GM20431 (cell line): ENCODE measurements at regions not wholly inside any gene's neighbourhood (a gene's known extent, or its start where the extent isn't known, plus 50 kb on each side); places are given as distances from the start of the nearest gene placed in this dataset.

ENCODE experiments used
- in situ Hi-C: fragments of 300-500 bp; cut with MseI, MboI; formaldehyde crosslinking; loops from one replicate; pipeline ENCODE4 v1.15.0; 2020; ENCODE audit warnings: low sequenced_read_pairs; ENCODE audit not compliant: unreplicated experiment

DNA sequence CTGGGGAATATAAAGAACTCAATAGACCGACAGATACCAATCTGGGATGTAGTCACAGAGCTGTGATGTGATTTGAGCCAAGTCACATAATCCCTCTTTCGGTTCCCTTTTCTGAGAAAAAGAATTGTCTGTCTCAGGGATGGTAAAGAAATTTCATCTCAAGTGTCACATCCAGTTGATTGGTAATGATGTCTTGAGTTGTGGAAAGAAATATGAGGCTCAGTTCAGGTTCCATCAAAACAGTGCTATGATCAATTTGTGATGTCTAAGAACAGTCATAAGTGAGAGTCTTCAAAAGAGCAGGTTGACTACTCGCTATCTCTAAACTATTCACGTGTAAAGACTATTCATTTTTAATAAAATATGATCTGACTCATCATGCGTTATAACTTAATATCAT, 223.3 kb downstream of the METTL4 start:
- in situ Hi-C loops, result no loop called here

DNA sequence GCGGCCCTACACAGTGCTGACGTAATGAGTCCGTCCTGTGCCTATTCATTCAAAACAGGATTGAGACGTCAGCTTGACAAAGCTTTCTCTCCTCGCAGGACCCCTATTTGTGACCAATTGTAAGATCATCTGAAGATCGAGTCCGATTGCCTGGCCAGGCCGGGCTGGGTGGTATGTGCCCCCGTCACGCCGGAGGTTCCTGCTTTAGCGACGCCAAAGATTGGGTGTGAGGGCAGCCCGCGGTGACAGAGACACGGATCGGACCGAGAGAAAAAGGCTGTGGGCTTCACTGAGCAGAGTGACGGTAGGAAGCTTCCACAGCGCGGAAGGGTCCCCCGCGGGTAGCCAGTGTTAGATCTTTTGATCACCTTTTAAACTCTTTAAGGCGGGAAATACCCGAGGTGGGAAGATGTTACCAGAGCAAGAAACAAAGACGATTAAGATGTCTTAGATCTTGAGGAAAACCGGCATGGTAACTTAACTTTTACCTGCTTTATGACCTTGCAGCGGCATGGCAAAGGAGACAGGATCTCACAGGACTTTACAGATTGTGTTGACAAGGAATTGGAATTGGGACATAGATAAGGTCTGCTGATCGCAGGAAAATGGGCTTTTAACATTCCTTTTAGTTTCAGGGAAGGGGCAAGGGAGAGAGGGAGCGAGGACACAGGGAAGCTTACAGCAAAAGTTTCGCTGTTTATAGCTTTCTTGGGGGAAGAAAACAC, 220.0 kb downstream of the METTL4 start:
- in situ Hi-C loops, result no loop called here

DNA sequence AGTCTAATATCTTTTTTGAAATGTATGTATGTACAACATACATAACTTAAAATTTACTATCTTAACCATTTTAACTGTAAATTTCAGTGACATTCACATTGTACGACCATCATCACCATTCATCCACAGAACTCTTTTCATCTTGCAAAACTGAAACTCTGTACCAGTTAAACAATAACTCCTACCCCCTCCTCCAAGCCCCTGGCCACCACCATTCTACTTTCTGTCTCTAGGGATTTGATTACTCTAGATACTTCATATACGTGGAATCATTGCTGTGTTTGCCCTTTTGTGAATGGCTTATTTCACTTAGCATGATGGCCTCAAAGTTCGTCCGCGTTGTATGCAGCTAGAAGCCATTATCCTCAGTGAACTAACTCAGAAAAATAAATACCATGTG, 217.0 kb downstream of the METTL4 start:
- in situ Hi-C loops, result no loop called here

DNA sequence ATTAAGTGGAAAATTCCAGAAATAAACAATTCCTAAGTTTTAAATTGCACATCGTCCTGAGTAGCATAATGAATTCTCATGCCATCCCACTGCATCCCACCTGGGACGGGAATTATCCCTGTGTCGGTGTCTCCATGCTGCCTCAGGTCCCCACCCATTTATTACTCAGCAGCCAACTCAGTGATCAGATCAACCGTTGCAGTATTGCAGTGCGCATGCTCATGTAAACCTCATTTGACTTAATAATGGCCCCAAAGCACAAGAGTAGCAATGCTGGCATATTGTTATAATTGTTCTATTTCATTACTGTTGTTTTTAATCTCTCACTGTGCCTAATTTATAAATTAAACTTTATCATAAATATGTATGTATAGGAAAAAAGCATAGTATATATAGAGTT, 214.4 kb downstream of the METTL4 start:
- in situ Hi-C loops, result no loop called here

DNA sequence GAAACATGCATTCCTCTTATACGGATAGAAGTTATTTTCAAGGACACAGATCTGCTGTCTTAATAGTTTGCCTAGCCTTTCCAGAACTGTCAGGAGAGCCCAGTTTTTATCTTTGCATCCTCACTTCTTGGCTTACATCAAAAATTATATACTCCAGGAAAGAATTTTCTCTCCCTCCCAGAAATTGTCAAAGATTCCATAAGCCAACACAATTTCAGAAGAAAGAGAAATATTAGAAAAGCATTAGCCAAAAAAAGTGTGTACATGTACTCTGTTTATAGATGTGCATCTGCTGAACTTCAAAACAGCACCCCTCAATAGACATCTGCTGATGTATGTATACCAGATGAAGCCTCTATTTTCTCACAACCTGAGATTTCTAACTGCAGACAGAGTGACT, 210.4 kb downstream of the METTL4 start:
- in situ Hi-C loops, result no loop called here

DNA sequence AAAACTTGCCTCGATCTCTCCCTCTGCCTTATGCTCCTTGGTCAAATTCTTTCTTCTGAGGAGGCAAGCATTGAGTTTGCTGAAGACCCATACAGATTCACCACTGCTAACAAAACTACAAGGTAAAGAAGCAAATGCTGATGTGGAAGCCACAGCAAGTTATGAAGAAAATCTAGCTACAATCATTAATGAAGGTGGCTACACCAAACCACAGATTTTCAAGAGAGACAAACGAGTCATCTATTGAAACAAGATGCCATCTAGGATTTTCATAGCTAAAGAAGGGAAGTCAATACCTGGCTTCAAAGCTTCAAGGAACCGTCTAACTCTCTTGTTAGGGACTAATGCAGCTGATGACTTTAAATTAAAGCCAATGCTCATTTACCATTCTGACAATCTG, 203.2 kb downstream of the METTL4 start:
- in situ Hi-C loops, result no loop called here

DNA sequence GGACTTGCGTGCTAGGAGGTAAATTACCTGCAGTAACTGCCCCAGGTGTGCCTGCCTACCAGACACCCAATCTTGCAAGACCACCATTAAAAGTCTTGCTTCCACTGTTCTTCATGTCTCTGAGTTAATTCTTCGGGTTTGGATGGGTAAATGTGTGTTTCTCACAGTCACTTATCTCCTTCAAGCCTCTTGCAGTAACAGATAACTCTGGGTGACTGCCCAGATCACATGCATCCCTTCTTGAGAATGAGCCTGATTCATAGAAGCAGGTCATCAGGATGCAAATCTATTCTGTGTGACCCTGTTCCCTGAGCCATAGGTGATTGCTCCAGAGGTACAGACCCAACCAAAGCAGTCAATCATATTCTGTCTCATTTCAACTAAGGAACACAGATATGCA, 194.6 kb downstream of the METTL4 start:
- in situ Hi-C loops, result no loop called here

DNA sequence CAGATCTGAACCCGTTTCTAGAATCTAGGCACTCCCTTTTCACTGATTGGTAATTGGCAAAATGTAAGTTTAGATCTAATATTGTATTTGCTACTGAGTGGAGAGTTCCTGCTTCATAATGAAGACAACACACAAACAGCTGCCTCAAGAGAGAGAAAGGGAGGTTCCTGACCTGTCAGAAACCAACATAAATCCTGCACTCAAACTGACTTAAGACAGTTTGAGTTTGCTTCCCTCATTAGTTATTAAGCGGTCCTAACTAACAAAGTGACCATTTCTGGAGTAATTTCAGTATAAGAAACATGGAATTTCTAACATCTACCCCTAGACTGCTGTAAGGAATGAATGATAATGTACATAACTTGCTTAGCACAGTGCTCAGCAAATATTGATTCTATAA, 191.2 kb downstream of the METTL4 start:
- in situ Hi-C loops, result no loop called here

DNA sequence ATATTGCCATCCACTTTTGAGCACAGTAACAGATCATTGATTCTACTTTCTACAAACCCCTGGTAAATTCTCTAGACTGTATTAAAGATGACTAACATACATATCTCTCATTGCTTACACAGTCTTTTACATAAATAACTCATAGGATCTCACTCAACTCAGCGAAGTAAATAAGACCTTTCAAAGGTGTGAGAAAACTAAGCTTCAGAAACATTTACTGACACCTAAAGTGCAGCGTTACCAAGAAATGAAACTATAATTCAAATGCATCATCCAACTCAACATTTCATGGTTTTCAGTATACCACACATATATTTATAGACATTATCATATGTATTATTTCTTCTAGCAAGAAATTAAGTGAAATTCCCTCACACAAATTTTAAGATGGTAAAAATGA, 189.8 kb downstream of the METTL4 start:
- in situ Hi-C loops, result no loop called here

DNA sequence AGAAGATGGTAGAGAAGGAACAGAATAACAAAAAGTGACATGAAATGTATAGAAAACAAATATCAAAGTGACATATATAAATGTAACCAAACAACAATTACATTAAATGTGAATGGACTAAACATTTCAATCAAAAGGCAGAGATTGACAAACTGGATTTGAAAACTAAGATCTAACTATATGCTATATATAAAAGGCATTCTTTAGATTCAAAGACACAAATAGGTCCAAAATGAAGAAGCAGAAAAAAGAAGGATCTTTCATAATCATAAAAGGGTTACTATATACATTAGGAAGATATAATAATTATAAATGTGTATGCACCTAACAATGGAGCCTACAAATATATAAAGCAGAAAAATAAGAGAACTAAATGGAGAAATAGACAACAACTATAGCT, 183.7 kb downstream of the METTL4 start:
- in situ Hi-C loops, result no loop called here

DNA sequence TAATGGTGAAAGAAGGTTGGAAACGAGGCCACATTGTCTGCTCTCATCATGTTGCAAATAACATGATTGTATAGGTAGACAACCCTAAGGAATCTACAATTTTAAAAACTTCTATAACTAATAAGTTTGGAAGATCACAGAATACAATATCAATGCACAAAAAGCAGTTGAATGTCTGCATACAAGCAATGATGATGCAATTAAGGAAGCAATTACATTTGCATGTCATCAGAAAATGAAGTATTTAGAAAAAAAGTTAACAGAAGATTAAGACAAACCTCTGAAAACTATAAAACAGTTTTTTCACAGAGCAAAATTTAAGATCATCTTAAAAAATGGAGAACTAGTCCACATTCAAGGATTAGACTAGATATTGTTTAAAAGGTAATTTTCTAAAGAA, 181.1 kb downstream of the METTL4 start:
- in situ Hi-C loops, result no loop called here

DNA sequence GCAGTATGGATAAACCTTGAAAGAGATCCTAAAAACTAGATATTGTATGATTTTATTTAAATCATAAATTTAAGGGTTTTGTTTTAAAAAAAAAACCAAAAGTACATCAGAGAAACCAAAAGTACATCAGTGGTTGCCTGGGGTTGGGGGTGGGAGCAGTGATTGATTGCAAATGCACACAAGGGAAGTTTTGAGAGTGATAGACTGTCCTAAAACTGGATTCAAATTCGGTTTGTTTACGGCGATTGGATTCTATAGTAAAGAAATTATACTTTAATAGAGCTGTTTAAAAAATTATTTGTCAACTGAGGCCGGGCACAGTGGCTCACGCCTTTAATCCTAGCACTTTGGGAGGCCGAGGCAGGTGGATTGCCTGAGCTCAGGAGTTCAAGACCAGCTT, 179.8 kb downstream of the METTL4 start:
- in situ Hi-C loops, result no loop called here

DNA sequence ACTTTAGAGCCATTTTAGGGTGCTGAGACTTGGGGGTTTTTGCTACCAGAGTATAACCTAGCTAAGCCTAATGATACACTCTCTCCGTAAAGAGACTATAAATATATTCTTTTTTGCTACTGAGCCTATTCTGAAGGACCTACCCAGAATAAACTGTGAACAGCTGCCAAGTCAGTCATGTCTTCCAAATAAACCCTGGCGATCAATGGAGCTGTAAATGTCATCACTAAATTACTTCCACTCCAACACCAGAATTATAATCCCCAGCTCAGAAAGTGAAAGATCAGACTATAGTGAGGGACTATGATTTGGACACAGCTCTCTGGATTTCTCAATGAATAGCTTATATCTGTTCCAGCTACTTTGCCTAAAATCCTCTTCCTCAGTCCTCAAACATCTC, 178.9 kb downstream of the METTL4 start:
- in situ Hi-C loops, result no loop called here

DNA sequence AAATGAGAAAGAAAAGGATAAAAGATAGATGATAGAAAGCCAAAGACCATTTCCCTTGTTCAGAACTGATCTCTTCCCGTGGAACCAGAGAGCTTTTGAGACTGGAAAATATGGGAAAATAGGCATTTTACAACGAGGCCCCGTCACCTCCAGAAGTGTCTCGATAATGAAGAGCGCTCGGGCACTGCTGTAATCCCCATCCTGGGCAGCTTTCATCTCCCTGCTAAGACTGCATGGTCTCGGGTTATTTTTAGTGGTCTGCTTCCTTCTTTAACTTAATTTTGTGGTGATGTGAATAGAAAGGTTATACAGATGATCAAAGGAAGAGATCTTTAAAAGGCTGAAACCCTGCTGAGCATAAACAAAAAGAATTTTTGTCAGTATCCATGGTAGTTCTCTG, 176.6 kb downstream of the METTL4 start:
- in situ Hi-C loops, result no loop called here

DNA sequence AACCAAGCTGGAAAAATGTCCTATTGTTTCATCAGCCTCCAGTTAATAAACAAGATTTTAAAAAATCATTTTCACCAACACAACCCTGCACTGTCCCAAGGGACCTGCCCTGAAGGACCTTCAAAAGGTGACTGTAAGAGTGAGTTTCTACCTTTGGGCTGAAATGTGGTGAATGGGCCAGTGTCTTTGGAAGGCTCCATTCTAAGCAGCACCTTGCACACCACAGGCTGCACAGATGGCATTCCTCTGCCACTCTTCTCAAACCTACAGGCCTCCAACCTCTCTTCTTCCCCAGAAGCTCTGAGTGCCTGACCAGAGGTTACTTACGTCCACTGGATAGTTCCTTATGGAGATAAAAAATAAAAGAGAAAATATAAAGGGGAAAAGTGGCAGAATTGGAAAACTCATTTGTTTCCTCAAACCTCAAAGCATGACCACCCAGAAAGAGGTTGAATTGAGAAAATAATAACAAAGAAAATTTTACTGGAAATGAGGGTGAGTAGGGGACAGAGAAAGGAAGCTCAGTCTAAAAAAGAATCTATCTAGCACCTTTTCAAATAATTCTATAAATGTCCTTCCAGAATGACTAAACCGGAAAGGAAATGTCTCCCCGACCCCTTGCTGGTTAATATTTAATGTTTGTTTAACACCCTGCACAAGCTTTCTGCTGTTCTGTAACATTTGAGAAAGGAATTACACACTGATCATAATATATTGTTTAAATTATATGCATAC, 175.7 kb downstream of the METTL4 start:
- in situ Hi-C loops, result no loop called here

DNA sequence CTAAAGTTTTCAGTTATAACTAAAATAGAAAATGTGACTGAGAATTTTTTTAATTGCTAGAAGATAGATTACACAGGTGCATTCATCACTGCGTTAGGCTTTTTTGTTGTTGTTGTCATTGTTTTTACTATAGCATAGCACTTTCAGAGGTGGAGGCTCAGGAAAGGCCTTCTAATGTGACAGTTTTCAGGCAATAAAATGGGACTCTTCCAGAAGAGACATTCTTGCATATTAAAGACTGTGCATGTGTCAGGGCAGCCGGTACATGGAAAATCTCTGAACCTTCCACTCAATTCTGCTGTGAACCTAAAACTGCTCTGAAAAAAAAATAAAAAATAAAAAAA, 175.2 kb downstream of the METTL4 start:
- in situ Hi-C loops, result no loop called here

DNA sequence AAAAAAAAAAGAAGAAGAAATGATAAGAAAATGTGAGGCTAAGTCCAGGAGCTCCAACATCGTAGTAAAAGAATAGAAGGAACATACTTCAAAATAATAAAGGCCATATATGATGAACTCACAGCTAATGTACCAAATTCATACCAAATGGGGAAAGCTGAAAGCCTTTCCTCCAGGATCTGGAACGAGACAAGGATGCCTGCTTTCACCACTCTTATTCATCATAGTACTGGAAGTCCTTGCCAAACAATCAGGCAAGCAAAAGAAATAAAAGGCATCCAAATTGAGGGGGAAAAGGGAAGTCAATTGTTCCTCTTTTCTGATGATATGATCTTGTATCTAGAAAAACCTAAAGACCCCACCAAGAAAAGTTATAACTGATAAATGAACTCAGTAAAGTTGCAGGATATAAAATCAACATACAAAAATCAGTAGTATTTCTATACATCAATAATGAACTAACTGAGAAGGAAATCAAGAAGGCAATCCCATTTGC, 170.6 kb downstream of the METTL4 start:
- in situ Hi-C loops, result no loop called here

DNA sequence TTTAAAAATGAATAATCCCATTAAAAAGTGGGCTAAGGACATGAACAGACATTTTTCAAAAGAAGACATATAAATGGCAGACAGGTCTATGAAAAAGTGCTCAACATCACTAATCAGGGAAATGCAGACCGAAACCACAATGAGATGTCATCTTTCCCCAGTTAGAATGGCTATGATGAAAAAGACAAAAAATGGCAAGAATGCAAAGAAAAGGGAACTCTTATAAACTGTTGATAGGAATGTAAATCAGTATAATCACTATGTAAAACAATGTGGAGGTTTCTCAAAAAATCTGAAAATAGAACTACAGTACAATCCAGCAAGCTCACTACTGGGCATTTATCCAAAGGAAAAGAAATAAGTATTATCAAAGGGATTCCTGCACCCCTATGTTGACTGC, 169.2 kb downstream of the METTL4 start:
- in situ Hi-C loops, result no loop called here

DNA sequence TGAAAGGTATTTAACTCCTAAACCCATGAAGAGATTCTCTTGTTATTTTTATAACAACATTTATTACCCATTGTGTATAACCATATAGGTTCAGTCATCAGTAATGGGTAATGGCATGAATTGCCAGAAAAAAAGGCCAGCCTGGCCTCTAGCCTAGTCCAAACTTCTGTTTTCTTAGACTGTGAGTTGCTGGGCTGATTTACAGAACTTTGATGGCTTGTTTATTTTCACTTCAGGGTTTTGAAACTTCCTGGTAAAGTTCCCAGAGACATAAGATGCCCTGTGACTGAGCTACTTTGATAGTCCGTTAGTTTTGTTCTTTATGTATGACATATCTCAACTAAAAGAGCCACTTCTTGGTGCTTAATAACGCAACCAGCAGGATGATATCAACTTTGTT, 164.8 kb downstream of the METTL4 start:
- in situ Hi-C loops, result no loop called here

DNA sequence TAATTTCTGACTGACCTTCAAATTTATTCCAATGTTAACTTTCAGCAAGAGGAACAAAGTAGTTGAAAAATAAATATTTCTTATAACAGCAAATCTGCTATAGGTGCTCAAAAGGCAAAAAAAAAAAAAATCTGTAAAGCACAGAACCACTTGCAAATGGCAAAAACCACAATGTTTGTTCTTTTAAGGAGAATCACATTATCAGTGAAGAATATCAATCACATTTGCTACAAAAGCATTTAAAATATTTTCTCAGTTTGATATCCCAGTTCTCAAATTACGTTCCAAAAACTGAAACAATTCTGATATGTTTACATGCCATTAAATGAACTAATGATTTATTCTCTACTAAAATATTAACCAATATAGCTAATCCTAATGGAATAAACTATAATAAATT, 163.3 kb downstream of the METTL4 start:
- in situ Hi-C loops, result no loop called here

DNA sequence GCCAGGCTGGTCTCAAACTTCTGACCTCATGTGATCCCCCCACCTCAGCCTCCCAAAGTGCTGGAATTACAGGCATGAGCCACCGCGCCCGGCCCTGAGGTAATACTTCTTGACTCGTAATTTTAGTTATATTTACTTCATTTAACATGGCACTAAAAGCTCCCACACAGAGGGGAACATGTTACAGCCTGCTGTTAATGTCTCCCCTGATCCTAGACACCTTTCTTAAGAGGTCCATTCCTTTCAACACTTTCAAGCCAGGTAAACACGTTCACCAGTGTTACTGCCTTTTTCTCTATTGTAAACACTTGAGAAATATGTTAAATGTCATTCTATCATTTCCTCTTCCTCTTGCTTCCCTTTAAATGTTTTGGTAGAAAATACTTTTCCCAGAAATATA, 161.4 kb downstream of the METTL4 start:
- in situ Hi-C loops, result no loop called here

DNA sequence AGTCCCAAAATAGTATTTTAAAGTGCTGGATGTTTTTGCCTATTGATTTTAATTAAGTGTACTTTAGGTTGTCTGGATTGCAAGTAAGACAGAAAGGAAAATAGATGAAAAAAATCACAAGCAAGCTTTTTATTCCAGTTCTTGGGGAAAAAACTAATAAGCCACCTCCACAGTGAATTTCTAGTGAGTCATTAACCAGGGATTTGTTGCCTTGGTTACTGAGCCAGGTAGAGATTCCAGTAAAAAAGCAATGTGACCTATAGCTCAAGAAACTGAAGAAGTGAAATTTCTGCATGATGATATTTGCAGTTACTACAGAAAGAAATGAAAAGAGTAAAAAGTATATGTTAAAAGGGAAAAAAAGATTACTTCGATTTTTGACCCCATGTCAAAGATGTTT, 160.6 kb downstream of the METTL4 start:
- in situ Hi-C loops, result no loop called here
